ENCODE measurements at regions not wholly inside any gene's neighbourhood (a gene's known extent, or its start where the extent isn't known, plus 50 kb on each side); places are given as distances from the start of the nearest gene placed in this dataset.

- no peak overlapping the region for H3K27ac ChIP-seq
- no peak overlapping the region for H3K4me3 ChIP-seq
- H3K4me1 ChIP-seq (ENCODE audit: low read depth), result no peaks in the 10 kb centered on the region
- H3K27me3 ChIP-seq, result peaks cover 6% of the 10 kb centered on the region
- no peak for DNase-seq (ENCODE audit: low read depth in 1 of 2, low spot score in 1 of 2)
- no peaks in the 10 kb centered on the region for H3K36me3 ChIP-seq
- no peak for TF ChIP-seq CTCF (IDR thresholded peaks at IDR 0.05; ENCODE audit: low read depth, low read length)
- H3K9me3 ChIP-seq (ENCODE audit: low read depth), result no peaks in the 10 kb centered on the region
Measured at GRCh38 chr1:17986156-17986555, 121.4 kb upstream of the IGSF21 start.

- Histone ChIP-seq H3K4me3 (no peak overlapping the region), H3K27ac (no peak overlapping the region), H3K9me3 (ENCODE audit: low read depth) (no peaks in the 10 kb centered on the region), H3K36me3 (no peaks in the 10 kb centered on the region), H3K4me1 (ENCODE audit: low read depth) (no peaks in the 10 kb centered on the region), H3K27me3 (no peaks in the 10 kb centered on the region)
- no peak for DNase-seq (ENCODE audit: low read depth in 1 of 2, low spot score in 1 of 2)
- no peak for TF ChIP-seq CTCF (IDR thresholded peaks at IDR 0.05; ENCODE audit: low read depth, low read length)
Measured at GRCh38 chr1:17990401-17990800, 117.2 kb upstream of the IGSF21 start.

- no peak overlapping the region for H3K4me3 ChIP-seq
- H3K36me3 ChIP-seq, result no peaks in the 10 kb centered on the region
- no peak overlapping the region for H3K27ac ChIP-seq
- no peak for DNase-seq (ENCODE audit: low read depth in 1 of 2, low spot score in 1 of 2)
- H3K9me3 ChIP-seq (ENCODE audit: low read depth), result no peaks in the 10 kb centered on the region
- TF ChIP-seq CTCF (IDR thresholded peaks at IDR 0.05; ENCODE audit: low read depth, low read length), result no peak
- no peaks in the 10 kb centered on the region for H3K27me3 ChIP-seq
- H3K4me1 ChIP-seq (ENCODE audit: low read depth), result no peaks in the 10 kb centered on the region
Measured at GRCh38 chr1:17991996-17992395, 115.6 kb upstream of the IGSF21 start.

GRCh38 chr1:17992800-17993199 lies 114.8 kb upstream of the IGSF21 start:
- DNase-seq (ENCODE audit: low read depth in 1 of 2, low spot score in 1 of 2), result no peak
- TF ChIP-seq CTCF (IDR thresholded peaks at IDR 0.05; ENCODE audit: low read depth, low read length), result no peak
- Histone ChIP-seq H3K27ac (no peak overlapping the region), H3K4me3 (no peak overlapping the region), H3K36me3 (no peaks in the 10 kb centered on the region), H3K9me3 (ENCODE audit: low read depth) (no peaks in the 10 kb centered on the region), H3K27me3 (no peaks in the 10 kb centered on the region), H3K4me1 (ENCODE audit: low read depth) (no peaks in the 10 kb centered on the region)

DNA sequence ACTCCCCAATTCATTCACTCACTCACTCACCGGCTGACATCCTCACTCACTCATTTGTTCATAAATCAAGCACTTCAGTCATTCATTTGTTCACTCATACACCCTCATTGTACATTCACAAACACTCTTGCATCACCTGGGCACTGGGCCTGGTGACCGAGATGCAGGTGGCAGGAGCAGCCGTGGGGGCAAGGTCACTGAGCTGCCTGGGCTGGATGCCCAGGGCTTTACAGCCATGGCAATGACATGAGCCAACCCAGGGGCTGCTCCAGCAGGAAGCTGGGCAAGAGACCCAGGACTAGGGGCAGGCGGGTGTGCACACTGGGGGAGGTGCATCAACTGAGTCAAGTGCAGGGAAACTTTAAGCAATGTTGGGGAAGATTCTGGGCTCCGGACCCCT lies 113.6 kb upstream of the IGSF21 start:
- no peaks in the 10 kb centered on the region for H3K36me3 ChIP-seq
- DNase-seq (ENCODE audit: low read depth in 1 of 2, low spot score in 1 of 2), result no peak
- no peaks in the 10 kb centered on the region for H3K27me3 ChIP-seq
- TF ChIP-seq CTCF (IDR thresholded peaks at IDR 0.05; ENCODE audit: low read depth, low read length), result no peak
- no peaks in the 10 kb centered on the region for H3K4me1 ChIP-seq (ENCODE audit: low read depth)
- H3K27ac ChIP-seq, result no peak overlapping the region
- H3K4me3 ChIP-seq, result no peak overlapping the region
- no peaks in the 10 kb centered on the region for H3K9me3 ChIP-seq (ENCODE audit: low read depth)

- H3K36me3 ChIP-seq, result no peaks in the 10 kb centered on the region
- TF ChIP-seq CTCF (IDR thresholded peaks at IDR 0.05; ENCODE audit: low read depth, low read length), result no peak
- H3K27me3 ChIP-seq, result no peaks in the 10 kb centered on the region
- no peak for DNase-seq (ENCODE audit: low read depth in 1 of 2, low spot score in 1 of 2)
- no peaks in the 10 kb centered on the region for H3K9me3 ChIP-seq (ENCODE audit: low read depth)
- H3K4me3 ChIP-seq, result no peak overlapping the region
- H3K27ac ChIP-seq, result no peak overlapping the region
- H3K4me1 ChIP-seq (ENCODE audit: low read depth), result no peaks in the 10 kb centered on the region
Measured at GRCh38 chr1:17995480-17995879, 112.1 kb upstream of the IGSF21 start.
